Stimulated activated CD8-positive, alpha-beta memory T cell treated with anti-CD3 and anti-CD28 coated beads, Interleukin-15, amount 100 ng/mL, for 48 hours (primary cell): ENCODE measurements at regions not wholly inside any gene's neighbourhood (a gene's known extent, or its start where the extent isn't known, plus 50 kb on each side); places are given as distances from the start of the nearest gene placed in this dataset.
"Not testable (repeated sequence)": the region's sequence is repeated elsewhere in the genome, so short reads cannot be mapped to it uniquely, and the experiment has no call there.

Experiments
- DNase-seq, 2 donors: peaks; one replicate each; pipeline ENCODE4 v3.0.0-alpha.2; 2020; ENCODE audit warnings: low read depth in 2 of 2

- no peak for DNase-seq
Observed at GRCh38 chr2:21332993-21333625, 209.3 kb downstream of the TDRD15 start.

GRCh38 chr2:21333684-21334083, 209.9 kb downstream of the TDRD15 start:
- no peak for DNase-seq

- DNase-seq, result no peak
Observed at GRCh38 chr2:21346984-21347383, 223.2 kb downstream of the TDRD15 start.

- no peak for DNase-seq
Observed at GRCh38 chr2:21353879-21354679, 230.3 kb downstream of the TDRD15 start.

GRCh38 chr2:21356086-21356856, 232.5 kb downstream of the TDRD15 start:
- no peak for DNase-seq

GRCh38 chr2:21356857-21357255, 233.1 kb downstream of the TDRD15 start:
- DNase-seq, result no peak

GRCh38 chr2:21358976-21359375, 235.2 kb downstream of the TDRD15 start:
- DNase-seq, result no peak

- DNase-seq, result no peak
Observed at GRCh38 chr2:21361384-21361783, 237.6 kb downstream of the TDRD15 start.

GRCh38 chr2:21361957-21362486, 238.3 kb downstream of the TDRD15 start:
- no peak for DNase-seq

- no peak for DNase-seq
Observed at GRCh38 chr2:21363364-21363763, 239.6 kb downstream of the TDRD15 start.

GRCh38 chr2:21367421-21367820, 243.7 kb downstream of the TDRD15 start:
- no peak for DNase-seq

GRCh38 chr2:21369787-21370186, 246.0 kb downstream of the TDRD15 start:
- no peak for DNase-seq

- no peak for DNase-seq
Observed at GRCh38 chr2:21371499-21372003, 247.8 kb downstream of the TDRD15 start.

- no peak for DNase-seq
Observed at GRCh38 chr2:21372654-21373053, 248.9 kb downstream of the TDRD15 start.

- no peak for DNase-seq
Observed at GRCh38 chr2:21376864-21377263, 253.1 kb downstream of the TDRD15 start.

GRCh38 chr2:21379140-21379539, 255.4 kb downstream of the TDRD15 start:
- no peak for DNase-seq

GRCh38 chr2:21379668-21380067, 255.9 kb downstream of the TDRD15 start:
- not testable (repeated sequence) for DNase-seq

GRCh38 chr2:21381421-21381820, 257.7 kb downstream of the TDRD15 start:
- no peak for DNase-seq

- DNase-seq, result no peak
Observed at GRCh38 chr2:21382701-21383520, 259.1 kb downstream of the TDRD15 start.

- no peak for DNase-seq
Observed at GRCh38 chr2:21386666-21387065, 262.9 kb downstream of the TDRD15 start.

GRCh38 chr2:21392649-21393048, 268.9 kb downstream of the TDRD15 start:
- DNase-seq, result no peak
